Body of pancreas (tissue), 4 donors: ENCODE measurements at regions not wholly inside any gene's neighbourhood (a gene's known extent, or its start where the extent isn't known, plus 50 kb on each side); places are given as distances from the start of the nearest gene placed in this dataset.

Experiments
- CTCF ChIP-seq, 7 experiments: fragments of 450-650 bp in 4 of 7; fragments of 200-600 bp in 3 of 7; sonication (generic) in 3 of 7; IDR thresholded peaks; one replicate each; pipeline ENCODE4 v1.5.1; 2016 to 2019; ENCODE audit warnings: antibody characterized with exemption in 7 of 7
- POLR2A ChIP-seq, 3 donors: fragments of 450-650 bp; IDR thresholded peaks; one replicate each; pipeline ENCODE4 v1.6.1; 2016; ENCODE audit warnings: antibody characterized with exemption in 3 of 3, mild to moderate bottlenecking in 2 of 3

GRCh38 chr1:60916906-60917305 is 165.5 kb upstream of the NFIA start:
- no peak for TF ChIP-seq CTCF (IDR thresholded peaks at IDR 0.05)
- no peak for TF ChIP-seq POLR2A (IDR thresholded peaks at IDR 0.05)
